ENCODE measurements at regions not wholly inside any gene's neighbourhood (a gene's known extent, or its start where the extent isn't known, plus 50 kb on each side); places are given as distances from the start of the nearest gene placed in this dataset.

GRCh38 chr3:160115387-160115786, 109.8 kb upstream of the C3orf80 start:
- TF ChIP-seq CTCF (IDR thresholded peaks at IDR 0.05; ENCODE audit: unreplicated experiment), result no peak

GRCh38 chr3:160124224-160124623, 101.0 kb upstream of the C3orf80 start:
- Mint-ChIP-seq H3K4me1 (ENCODE audit: low read depth) (no peaks in the 10 kb centered on the region), H3K9me3 (ENCODE audit: low read depth) (peaks cover 8% of the 10 kb centered on the region), H3K27ac (no peak overlapping the region), H3K27me3 (peaks cover 17% of the 10 kb centered on the region), H3K4me3 (ENCODE audit: low read depth) (no peak overlapping the region), H3K36me3 (ENCODE audit: insufficient read depth) (no peaks in the 10 kb centered on the region)
- no peak for DNase-seq (ENCODE audit: low spot score, unreplicated experiment)
- TF ChIP-seq CTCF (IDR thresholded peaks at IDR 0.05; ENCODE audit: unreplicated experiment), result no peak

More at GRCh38 chr3:160115387-160115786, 109.8 kb upstream of the C3orf80 start:
- Mint-ChIP-seq H3K36me3 (ENCODE audit: insufficient read depth) (no peaks in the 10 kb centered on the region), H3K27ac (no peak overlapping the region), H3K27me3 (peaks cover 16% of the 10 kb centered on the region), H3K9me3 (ENCODE audit: low read depth) (peaks cover 4% of the 10 kb centered on the region), H3K4me3 (ENCODE audit: low read depth) (no peak overlapping the region), H3K4me1 (ENCODE audit: low read depth) (peaks cover 3% of the 10 kb centered on the region)
- DNase-seq (ENCODE audit: low spot score, unreplicated experiment), result no peak

- no peak for DNase-seq (ENCODE audit: low spot score, unreplicated experiment)
- Mint-ChIP-seq H3K27ac (no peak overlapping the region), H3K27me3 (peaks cover 20% of the 10 kb centered on the region), H3K4me3 (ENCODE audit: low read depth) (no peak overlapping the region), H3K4me1 (ENCODE audit: low read depth) (no peaks in the 10 kb centered on the region), H3K36me3 (ENCODE audit: insufficient read depth) (no peaks in the 10 kb centered on the region), H3K9me3 (ENCODE audit: low read depth) (peaks cover 5% of the 10 kb centered on the region)
- no peak for TF ChIP-seq CTCF (IDR thresholded peaks at IDR 0.05; ENCODE audit: unreplicated experiment)
These were observed 100.0 kb upstream of the C3orf80 start for GRCh38 chr3:160125258-160125657.

- Mint-ChIP-seq H3K4me1 (ENCODE audit: low read depth) (no peaks in the 10 kb centered on the region), H3K9me3 (ENCODE audit: low read depth) (no peaks in the 10 kb centered on the region), H3K27me3 (peaks cover 20% of the 10 kb centered on the region), H3K27ac (no peak overlapping the region), H3K4me3 (ENCODE audit: low read depth) (no peak overlapping the region), H3K36me3 (ENCODE audit: insufficient read depth) (no peaks in the 10 kb centered on the region)
- no peak for DNase-seq (ENCODE audit: low spot score, unreplicated experiment)
- no peak for TF ChIP-seq CTCF (IDR thresholded peaks at IDR 0.05; ENCODE audit: unreplicated experiment)
These were observed 99.2 kb upstream of the C3orf80 start for GRCh38 chr3:160126051-160126450.

- H3K27me3 Mint-ChIP-seq, result peaks cover 20% of the 10 kb centered on the region
- H3K27ac Mint-ChIP-seq, result no peak overlapping the region
- no peak for DNase-seq (ENCODE audit: low spot score, unreplicated experiment)
- no peaks in the 10 kb centered on the region for H3K9me3 Mint-ChIP-seq (ENCODE audit: low read depth)
- no peak for TF ChIP-seq CTCF (IDR thresholded peaks at IDR 0.05; ENCODE audit: unreplicated experiment)
- no peaks in the 10 kb centered on the region for H3K4me1 Mint-ChIP-seq (ENCODE audit: low read depth)
- no peaks in the 10 kb centered on the region for H3K36me3 Mint-ChIP-seq (ENCODE audit: insufficient read depth)
- H3K4me3 Mint-ChIP-seq (ENCODE audit: low read depth), result no peak overlapping the region
These were observed 98.5 kb upstream of the C3orf80 start for GRCh38 chr3:160126761-160127160.
